Esophagus muscularis mucosa (tissue), 4 donors: ENCODE measurements at regions not wholly inside any gene's neighbourhood (a gene's known extent, or its start where the extent isn't known, plus 50 kb on each side); places are given as distances from the start of the nearest gene placed in this dataset.

ENCODE experiments used
- CTCF ChIP-seq, 3 experiments: fragments of 200-600 bp in 2 of 3; fragments of 450-650 bp in 1 of 3; sonication (generic) in 2 of 3; IDR thresholded peaks; one replicate each; pipeline ENCODE4 v1.5.1; 2017 to 2019; ENCODE audit warnings: antibody characterized with exemption in 3 of 3, mild to moderate bottlenecking in 2 of 3, moderate library complexity in 1 of 3
- EP300 ChIP-seq: sonication (generic); formaldehyde crosslinking; IDR thresholded peaks from one replicate; pipeline ENCODE4 v1.6.1; 2017; ENCODE audit warnings: antibody characterized with exemption
- POLR2A ChIP-seq: fragments of 450-650 bp; IDR thresholded peaks from one replicate; pipeline ENCODE4 v1.6.1; 2017; ENCODE audit warnings: antibody characterized with exemption, moderate library complexity, mild to moderate bottlenecking, low read depth
- POLR2AphosphoS5 ChIP-seq, 2 donors: sonication (generic); formaldehyde crosslinking; IDR thresholded peaks; one replicate each; pipeline ENCODE4 v1.6.1; 2017; ENCODE audit warnings: antibody characterized with exemption in 2 of 2

DNA sequence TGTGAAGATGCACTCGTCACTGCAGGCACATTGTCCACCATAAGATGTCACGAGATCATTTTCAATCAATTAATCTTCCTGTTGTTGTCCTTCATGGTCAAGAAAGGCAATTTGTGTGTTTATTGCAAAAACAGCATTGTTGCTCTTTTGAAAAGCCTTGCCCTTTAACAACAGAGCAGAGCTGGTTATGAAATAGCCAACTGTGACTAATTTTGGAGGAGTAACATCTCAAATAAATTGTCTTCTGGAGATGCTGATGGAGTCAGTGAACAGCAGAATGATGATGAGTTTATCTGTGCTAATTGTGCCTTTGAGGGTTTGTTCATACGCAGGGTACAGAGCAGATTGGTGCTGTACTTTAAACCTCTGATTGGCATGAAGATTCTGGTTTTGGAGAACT lies 88.3 kb upstream of the E2F7 start:
- TF ChIP-seq POLR2A (no peak), CTCF (IDR thresholded peaks at IDR 0.05) (no peak), POLR2AphosphoS5 (IDR thresholded peaks at IDR 0.05) (no peak), EP300 (no peak)
